Skin epidermis (tissue), 12 donors: ENCODE measurements at regions not wholly inside any gene's neighbourhood (a gene's known extent, or its start where the extent isn't known, plus 50 kb on each side); places are given as distances from the start of the nearest gene placed in this dataset.
"Not testable (repeated sequence)": the region's sequence is repeated elsewhere in the genome, so short reads cannot be mapped to it uniquely, and the experiment has no call there.

Experiments used
- H3K27ac ChIP-seq, 21 experiments: fragments of 200-600 bp; sonication (generic) in 11 of 21; one replicate each; pipeline ENCODE4 v1.5.0; 2020; ENCODE audit warnings: mild to moderate bottlenecking in 3 of 21, inconsistent platforms in 2 of 21, moderate library complexity in 2 of 21
- H3K4me3 ChIP-seq, 7 experiments: fragments of 200-600 bp; sonication (generic) in 2 of 7; one replicate each; pipeline ENCODE4 v1.5.0; 2020; ENCODE audit warnings: inconsistent platforms in 2 of 7, mild to moderate bottlenecking in 2 of 7, moderate library complexity in 1 of 7

DNA sequence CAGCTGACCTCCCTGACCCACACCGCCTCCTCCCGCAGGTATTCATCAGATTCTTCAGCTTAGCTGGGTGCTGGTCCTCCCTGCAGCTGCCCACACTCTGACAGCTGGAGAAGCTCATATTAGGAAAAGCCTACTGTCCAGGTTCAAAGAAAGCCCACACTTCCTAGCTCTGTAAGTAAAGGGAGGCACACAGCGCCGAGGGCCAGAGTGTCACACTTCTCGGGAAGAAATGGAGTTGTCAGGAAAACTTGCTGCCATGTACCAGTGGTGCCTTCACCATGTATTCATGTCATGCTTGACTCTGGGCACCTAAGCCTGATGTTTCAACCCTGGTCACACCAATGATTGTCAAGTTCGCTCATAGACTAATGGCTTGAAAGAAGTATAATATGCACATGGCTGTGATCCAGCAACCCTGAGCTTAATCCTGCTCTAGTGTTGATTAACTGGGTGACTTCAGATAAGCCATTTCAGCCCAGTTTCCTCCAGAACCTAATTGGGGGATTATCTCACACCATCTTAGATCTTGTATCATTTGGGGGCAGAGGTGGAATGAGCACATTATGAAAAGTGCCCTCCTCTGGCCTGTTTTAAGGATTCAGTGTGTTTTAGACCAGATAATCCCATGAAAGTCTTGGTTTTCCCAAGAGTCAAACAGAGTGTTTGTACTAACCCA, 180.3 kb upstream of the PARD3B start:
- Histone ChIP-seq H3K27ac (no peak overlapping the region), H3K4me3 (no peak overlapping the region)

GRCh38 chr2:204365811-204366210, 179.5 kb upstream of the PARD3B start:
- H3K27ac ChIP-seq = no peak overlapping the region
- no peak overlapping the region for H3K4me3 ChIP-seq

GRCh38 chr2:204367466-204367865, 177.8 kb upstream of the PARD3B start:
- no peak overlapping the region for H3K4me3 ChIP-seq
- H3K27ac ChIP-seq = no peak overlapping the region

DNA sequence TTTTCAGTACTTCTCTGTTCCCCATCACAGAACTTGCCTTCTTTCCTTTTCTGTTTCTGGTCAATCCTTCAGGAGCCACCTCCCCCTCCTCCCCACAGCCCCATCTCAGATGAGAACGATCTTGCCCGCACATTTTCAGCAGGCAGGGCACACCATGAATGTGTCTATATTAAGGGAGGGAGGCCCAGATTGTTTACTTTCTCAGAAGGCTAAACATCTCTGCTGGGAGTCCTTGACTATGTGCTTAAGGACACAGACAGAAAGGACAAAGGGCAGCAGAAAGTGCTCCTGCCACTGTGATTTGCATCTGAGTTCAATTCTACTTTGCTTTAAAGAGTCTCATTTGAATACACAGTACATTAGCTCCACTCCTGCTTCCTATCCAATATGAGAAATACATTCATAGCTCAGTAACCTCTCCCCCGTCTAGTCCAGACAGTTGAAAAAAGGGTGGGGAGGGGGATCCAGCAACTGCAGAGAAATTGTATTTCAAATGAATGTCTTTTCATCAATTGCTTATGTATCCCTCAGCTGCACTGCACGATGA, 175.0 kb upstream of the PARD3B start:
- Histone ChIP-seq H3K27ac (no peak overlapping the region), H3K4me3 (no peak overlapping the region)

DNA sequence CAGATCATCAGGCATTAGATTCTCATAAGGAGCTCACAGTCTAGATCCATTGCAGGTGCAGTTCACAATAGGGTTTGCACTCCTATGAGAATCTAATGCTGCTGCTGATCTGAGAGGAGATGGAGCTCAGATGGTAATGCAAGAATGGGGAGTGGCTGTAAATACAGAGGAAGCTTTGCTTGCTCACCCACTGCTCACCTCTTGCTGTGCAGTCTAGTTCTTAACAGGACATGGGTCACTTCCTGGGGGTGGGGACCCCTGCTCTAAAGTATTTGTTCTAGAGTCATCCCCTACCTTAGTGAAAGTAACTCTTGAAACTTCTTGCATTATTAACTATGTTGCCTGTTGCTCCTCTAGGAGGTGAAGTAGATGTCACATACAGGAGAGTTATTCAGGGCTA, 171.3 kb upstream of the PARD3B start:
- H3K4me3 ChIP-seq = no peak overlapping the region
- H3K27ac ChIP-seq = no peak overlapping the region

DNA sequence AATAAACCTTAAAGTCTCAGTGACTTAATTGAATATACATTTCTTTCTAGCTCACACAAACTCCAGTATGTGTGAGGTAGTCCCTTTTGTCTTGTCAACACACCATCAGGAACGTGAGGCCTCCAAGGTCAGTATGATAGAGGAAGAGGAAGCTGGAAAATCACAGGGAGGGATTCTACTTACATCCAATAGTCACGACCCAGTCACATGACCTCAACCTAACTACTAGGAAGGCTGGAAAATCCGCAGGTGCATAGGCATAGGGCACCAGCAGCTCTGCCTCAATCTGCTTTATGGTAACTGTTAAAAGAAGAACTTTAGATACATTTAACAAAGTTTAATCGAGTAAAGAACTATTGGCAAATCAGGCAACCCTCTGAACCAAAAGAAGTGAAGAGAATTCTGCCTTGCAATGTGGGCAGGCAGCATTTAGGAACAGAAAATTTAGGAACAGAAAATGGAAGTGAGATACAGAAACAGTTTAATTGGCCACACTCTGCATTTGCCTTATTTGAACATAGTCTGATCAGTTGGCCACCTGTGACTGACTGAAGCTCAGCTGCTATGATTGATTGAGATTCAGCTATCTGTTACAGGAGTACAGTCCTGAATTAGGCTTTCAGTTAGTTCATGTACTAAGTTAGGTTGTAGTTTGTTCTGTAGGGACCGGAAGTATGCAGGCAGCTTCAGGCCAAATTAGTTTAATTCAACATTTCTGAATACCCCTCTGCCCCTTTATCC, 165.0 kb upstream of the PARD3B start:
- H3K4me3 ChIP-seq = no peak overlapping the region
- H3K27ac ChIP-seq = no peak overlapping the region

- no peak overlapping the region for H3K4me3 ChIP-seq
- no peak overlapping the region for H3K27ac ChIP-seq
Observed at GRCh38 chr2:204386668-204387067, 158.6 kb upstream of the PARD3B start.

GRCh38 chr2:204389120-204389519, 156.2 kb upstream of the PARD3B start:
- H3K27ac ChIP-seq = no peak overlapping the region
- no peak overlapping the region for H3K4me3 ChIP-seq

- Histone ChIP-seq H3K4me3 (no peak overlapping the region), H3K27ac (no peak overlapping the region)
Observed at GRCh38 chr2:204389856-204390255, 155.4 kb upstream of the PARD3B start.

- no peak overlapping the region for H3K4me3 ChIP-seq
- no peak overlapping the region for H3K27ac ChIP-seq
Observed at GRCh38 chr2:204395539-204395938, 149.7 kb upstream of the PARD3B start.

DNA sequence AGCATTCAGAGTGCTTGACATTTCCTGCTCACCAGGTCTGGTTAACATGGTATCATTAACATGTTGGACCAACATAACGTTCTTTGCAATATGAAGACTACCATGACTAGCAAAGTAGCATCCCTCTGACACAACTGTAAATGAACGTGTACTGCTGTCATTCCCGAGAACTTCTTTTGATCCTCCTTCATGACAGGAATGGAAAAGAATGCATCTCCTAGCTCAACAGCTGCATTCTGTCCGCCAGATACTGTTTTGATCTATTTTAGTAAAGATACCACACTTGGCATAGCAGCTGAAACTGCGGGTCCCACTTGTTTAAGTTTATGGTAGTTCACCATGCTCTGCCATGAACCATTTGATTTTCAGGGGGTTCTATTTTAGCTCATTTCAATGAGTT, 144.2 kb upstream of the PARD3B start:
- Histone ChIP-seq H3K4me3 (no peak overlapping the region), H3K27ac (no peak overlapping the region)

- Histone ChIP-seq H3K27ac (no peak overlapping the region), H3K4me3 (no peak overlapping the region)
Observed at GRCh38 chr2:204407204-204408014, 137.9 kb upstream of the PARD3B start.

DNA sequence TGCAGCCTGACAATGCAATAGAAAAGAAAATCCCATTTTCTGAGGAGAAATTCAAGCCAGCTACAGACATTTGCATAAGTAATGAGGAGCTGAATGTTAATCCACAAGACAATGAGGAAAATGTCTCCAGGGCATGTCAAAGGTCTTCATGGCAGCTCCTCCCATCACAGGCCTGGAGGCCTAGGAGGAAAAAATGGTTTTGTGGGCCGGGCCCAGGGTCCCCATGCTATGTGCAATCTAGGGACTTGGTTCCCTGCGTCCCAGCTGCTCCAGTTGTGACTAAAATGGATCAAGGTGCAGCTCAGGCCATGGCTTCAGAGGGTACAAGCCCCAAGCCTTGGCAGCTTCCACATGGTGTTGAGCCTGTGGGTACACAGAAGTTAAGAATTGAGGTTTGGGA, 132.5 kb upstream of the PARD3B start:
- not testable (repeated sequence) for H3K4me3 ChIP-seq, H3K27ac ChIP-seq

- Histone ChIP-seq H3K4me3 (no peak overlapping the region), H3K27ac (no peak overlapping the region)
Observed at GRCh38 chr2:204415406-204416181, 129.7 kb upstream of the PARD3B start.

- H3K27ac ChIP-seq = no peak overlapping the region
- no peak overlapping the region for H3K4me3 ChIP-seq
Observed at GRCh38 chr2:204416236-204416635, 129.0 kb upstream of the PARD3B start.

DNA sequence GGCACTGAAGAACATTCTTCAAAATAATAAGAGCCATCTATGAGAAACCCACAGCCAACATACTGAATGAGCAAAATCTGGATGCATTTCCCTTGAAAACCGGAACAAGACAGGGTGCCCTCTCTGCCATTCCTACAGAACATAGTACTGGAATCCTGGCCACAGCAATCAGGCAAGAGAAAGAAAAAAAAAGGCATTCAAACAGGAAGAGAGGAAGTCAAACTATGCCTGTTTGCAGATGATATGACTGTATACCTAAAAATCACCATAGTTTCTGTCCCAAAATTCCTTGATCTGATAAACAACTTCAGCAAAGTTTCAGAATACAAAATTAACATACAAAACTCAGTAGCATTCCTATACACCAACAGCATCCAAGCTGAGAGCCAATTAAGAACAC, 119.5 kb upstream of the PARD3B start:
- Histone ChIP-seq H3K4me3 (no peak overlapping the region), H3K27ac (no peak overlapping the region)

DNA sequence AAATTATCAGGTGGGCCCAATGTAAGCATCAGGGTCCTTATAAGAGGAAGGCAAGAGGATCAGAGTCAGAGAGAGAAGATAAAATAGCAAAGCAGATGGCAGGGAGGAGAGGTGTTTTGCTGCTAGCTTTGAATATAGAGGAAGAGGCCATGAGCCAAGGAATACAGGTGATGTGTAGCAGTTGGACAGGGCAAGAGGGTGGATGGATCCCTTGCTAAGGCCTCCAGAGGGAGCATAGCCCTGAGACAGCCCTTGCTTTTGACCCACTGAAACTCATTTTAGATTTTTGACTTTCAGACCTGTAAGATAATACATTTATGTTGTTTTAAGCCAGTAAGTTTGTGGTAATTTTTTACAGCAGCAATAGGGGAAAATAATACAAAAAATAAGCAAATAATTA, 116.6 kb upstream of the PARD3B start:
- Histone ChIP-seq H3K27ac (no peak overlapping the region), H3K4me3 (no peak overlapping the region)

DNA sequence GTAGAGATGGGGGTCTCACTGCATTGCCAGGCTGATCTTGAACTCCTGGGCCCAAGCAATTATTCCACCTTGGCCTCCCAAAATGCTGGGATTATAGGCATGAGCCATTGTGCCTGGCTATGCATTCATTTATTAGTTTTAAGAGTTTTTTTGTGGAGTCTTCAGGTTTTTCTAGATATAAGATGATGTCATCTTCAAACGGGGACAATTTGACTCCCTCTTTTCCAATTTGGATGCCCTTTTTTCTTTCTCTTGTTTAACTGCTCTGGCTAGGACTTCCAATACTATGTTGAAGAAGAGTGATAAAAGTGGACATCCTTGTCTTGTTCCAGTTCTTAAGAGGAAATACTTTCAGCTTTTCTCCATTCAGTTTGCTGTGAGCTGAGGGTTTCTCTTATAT, 113.7 kb upstream of the PARD3B start:
- no peak overlapping the region for H3K27ac ChIP-seq
- H3K4me3 ChIP-seq = no peak overlapping the region

DNA sequence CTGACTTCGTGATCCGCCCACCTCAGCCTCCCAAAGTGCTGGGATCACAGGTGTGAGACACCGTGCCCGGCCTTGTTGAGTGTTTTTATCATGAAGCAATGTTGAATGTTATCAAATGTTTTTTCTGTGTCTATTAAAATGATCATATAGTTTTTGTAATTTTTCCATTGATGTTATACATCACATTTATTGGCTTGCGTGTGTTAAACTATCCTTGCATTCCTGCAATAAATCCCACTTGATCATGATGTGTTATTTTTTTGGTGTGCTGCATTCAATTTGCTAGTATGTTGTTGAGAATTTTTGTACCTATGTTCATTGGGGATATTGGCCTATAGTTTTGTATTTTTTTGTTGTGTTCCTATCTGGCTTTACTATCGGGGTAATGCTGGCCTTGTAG, 113.1 kb upstream of the PARD3B start:
- no peak overlapping the region for H3K4me3 ChIP-seq

More for the DNA sequence above, 113.1 kb upstream of the PARD3B start:
- H3K27ac ChIP-seq = no peak overlapping the region
